Adrenal gland (tissue), 5 donors: ENCODE measurements at regions not wholly inside any gene's neighbourhood (a gene's known extent, or its start where the extent isn't known, plus 50 kb on each side); places are given as distances from the start of the nearest gene placed in this dataset.
"Not testable (repeated sequence)": the region's sequence is repeated elsewhere in the genome, so short reads cannot be mapped to it uniquely, and the experiment has no call there.

Experiments used
- CTCF ChIP-seq, 6 experiments: fragments of 450-650 bp in 4 of 6; fragments of 200-600 bp in 2 of 6; sonication (generic) in 1 of 6; IDR thresholded peaks; 1 replicate in 5 of 6; 2 replicates in 1 of 6; pipeline versions ENCODE4 v1.5.1 to v1.8.0; 2016 to 2021; ENCODE audit warnings: antibody characterized with exemption in 6 of 6, mild to moderate bottlenecking in 2 of 6, moderate library complexity in 1 of 6
- POLR2A ChIP-seq, 2 donors: fragments of 450-650 bp; IDR thresholded peaks; one replicate each; pipeline ENCODE4 v1.6.1; 2017; ENCODE audit warnings: antibody characterized with exemption in 2 of 2, mild to moderate bottlenecking in 2 of 2, moderate library complexity in 1 of 2
- donor health status: DM: no; HTN: no; CAD: no.

- not testable (repeated sequence) for TF ChIP-seq CTCF, POLR2A (IDR thresholded peaks at IDR 0.05)
Observed at GRCh38 chr13:111680100-111680499, 359.7 kb downstream of the TEX29 start.
